T-helper 2 cell treated with Interferon-gamma antibody and Interleukin-4, amounts not matched to agents 100 ng/mL and 5 ng/mL, for 36 hours (primary cell): ENCODE measurements at regions not wholly inside any gene's neighbourhood (a gene's known extent, or its start where the extent isn't known, plus 50 kb on each side); places are given as distances from the start of the nearest gene placed in this dataset.
"Not testable (repeated sequence)": the region's sequence is repeated elsewhere in the genome, so short reads cannot be mapped to it uniquely, and the experiment has no call there.

Experiments used
- intact Hi-C: fragments of 100-400 bp; cut with micrococcal nuclease; formaldehyde crosslinking; loops from one replicate; pipeline ENCODE4 v1.15.1; 2023

GRCh38 chr14:87632796-87633195 lies 360.2 kb downstream of the GALC start:
- intact Hi-C loops, result no loop called here

- intact Hi-C loops, result no loop called here
These were observed 362.1 kb downstream of the GALC start for GRCh38 chr14:87630846-87631245.

- intact Hi-C loops, result no loop called here
These were observed 363.2 kb downstream of the GALC start for GRCh38 chr14:87629788-87630187.

- intact Hi-C loops, result no loop called here
These were observed 364.2 kb downstream of the GALC start for GRCh38 chr14:87628780-87629179.

- intact Hi-C loops, result no loop called here
These were observed 364.9 kb downstream of the GALC start for GRCh38 chr14:87628129-87628528.

GRCh38 chr14:87626266-87626665 lies 366.7 kb downstream of the GALC start:
- intact Hi-C loops, result no loop called here

GRCh38 chr14:87623616-87624015 lies 369.4 kb downstream of the GALC start:
- intact Hi-C loops, result no loop called here

GRCh38 chr14:87617079-87617478 lies 375.9 kb downstream of the GALC start:
- intact Hi-C loops, result no loop called here

GRCh38 chr14:87615822-87616679 lies 376.9 kb downstream of the GALC start:
- intact Hi-C loops, result no loop called here

- intact Hi-C loops, result no loop called here
These were observed 377.9 kb downstream of the GALC start for GRCh38 chr14:87615047-87615446.

- intact Hi-C loops, result no loop called here
These were observed 379.1 kb downstream of the GALC start for GRCh38 chr14:87613881-87614280.

- intact Hi-C loops, result not testable (repeated sequence)
These were observed 385.9 kb downstream of the GALC start for GRCh38 chr14:87607056-87607455.

- intact Hi-C loops, result no loop called here
These were observed 391.9 kb downstream of the GALC start for GRCh38 chr14:87601036-87601435.

- intact Hi-C loops, result no loop called here
These were observed 392.7 kb downstream of the GALC start for GRCh38 chr14:87600240-87600639.

- intact Hi-C loops, result no loop called here
These were observed 411.7 kb downstream of the GALC start for GRCh38 chr14:87581298-87581697.

- intact Hi-C loops, result no loop called here
These were observed 413.9 kb downstream of the GALC start for GRCh38 chr14:87579036-87579435.

- intact Hi-C loops, result no loop called here
These were observed 417.6 kb downstream of the GALC start for GRCh38 chr14:87575378-87575777.

GRCh38 chr14:87573591-87573990 lies 419.4 kb downstream of the GALC start:
- intact Hi-C loops, result no loop called here

GRCh38 chr14:87567618-87568295 lies 425.2 kb downstream of the GALC start:
- intact Hi-C loops, result no loop called here

GRCh38 chr14:87566991-87567390 lies 426.0 kb downstream of the GALC start:
- intact Hi-C loops, result no loop called here

- intact Hi-C loops, result no loop called here
These were observed 445.4 kb downstream of the GALC start for GRCh38 chr14:87547536-87547935.

GRCh38 chr14:87542288-87542687 lies 450.7 kb downstream of the GALC start:
- intact Hi-C loops, result no loop called here

GRCh38 chr14:87540339-87540738 lies 452.6 kb downstream of the GALC start:
- intact Hi-C loops, result no loop called here
